Embryonic facial prominence (tissue), 1 donor: ENCODE measurements at regions not wholly inside any gene's neighbourhood (a gene's known extent, or its start where the extent isn't known, plus 50 kb on each side); places are given as distances from the start of the nearest gene placed in this dataset.
"Not testable (repeated sequence)": the region's sequence is repeated elsewhere in the genome, so short reads cannot be mapped to it uniquely, and the experiment has no call there.

Experiments used
- DNase-seq: peaks from one replicate; pipeline ENCODE4 v3.0.0-alpha.2; 2016; ENCODE audit errors: extremely low spot score

- no peak for DNase-seq
Observed at GRCh38 chr9:117938896-117939295, 234.7 kb downstream of the TLR4 start.

DNA sequence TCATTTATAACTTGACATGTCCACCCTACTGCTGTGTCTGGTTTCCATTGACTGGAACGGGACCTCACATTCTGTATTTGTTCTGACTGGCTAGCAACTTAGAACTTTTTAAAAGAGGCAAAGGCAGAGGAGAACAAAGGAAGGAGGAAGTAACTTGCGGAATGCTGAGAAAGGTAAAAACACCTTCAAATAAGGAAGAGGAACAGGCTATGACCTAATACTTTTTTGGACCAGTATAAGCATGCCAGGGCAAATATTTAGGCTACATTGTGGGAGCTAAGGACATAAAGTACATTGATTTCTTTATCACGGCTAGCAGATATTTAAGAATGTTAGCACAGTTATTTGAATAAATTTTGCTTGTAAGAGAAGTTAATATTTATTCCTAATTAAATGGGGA is 240.5 kb downstream of the TLR4 start:
- DNase-seq = not testable (repeated sequence)

DNA sequence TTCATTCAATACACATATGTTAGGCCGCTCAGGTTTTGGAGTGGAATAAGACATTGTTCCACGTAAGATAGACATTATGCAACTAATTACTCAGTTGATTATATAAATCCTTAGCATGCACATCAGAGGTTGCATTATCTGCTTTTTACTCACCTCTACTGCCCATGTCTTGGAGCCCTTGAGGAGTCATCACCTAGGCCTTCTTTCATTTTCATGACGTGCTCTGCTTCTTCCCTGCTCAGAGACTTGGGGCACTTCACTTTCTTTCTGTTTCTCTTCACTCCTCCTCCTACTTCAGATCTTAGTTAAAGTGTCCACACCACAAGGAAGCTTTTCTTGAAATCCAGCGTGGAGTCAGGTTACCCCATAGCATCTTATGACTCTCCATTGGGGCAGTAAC is 241.1 kb downstream of the TLR4 start:
- DNase-seq = no peak

- no peak for DNase-seq
Observed at GRCh38 chr9:117951127-117951526, 246.9 kb downstream of the TLR4 start.

DNA sequence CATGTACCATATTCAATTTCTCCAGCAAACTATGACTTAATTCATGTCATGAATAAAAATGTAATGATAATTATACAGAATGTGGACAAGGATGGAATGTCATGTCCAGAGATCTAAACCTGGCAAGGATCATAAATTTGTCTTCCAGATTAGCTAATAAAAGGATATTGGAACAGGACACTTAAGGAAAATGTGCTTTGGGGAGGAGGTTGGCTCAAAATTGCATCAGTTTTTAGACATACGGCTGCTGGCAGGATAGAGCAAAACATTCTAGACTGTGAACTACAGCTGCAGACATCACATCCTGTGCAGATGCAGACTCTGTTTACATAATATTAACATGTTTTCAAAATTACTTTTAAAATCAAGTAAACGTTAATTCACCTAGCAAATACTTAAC is 248.4 kb downstream of the TLR4 start:
- DNase-seq = no peak

DNA sequence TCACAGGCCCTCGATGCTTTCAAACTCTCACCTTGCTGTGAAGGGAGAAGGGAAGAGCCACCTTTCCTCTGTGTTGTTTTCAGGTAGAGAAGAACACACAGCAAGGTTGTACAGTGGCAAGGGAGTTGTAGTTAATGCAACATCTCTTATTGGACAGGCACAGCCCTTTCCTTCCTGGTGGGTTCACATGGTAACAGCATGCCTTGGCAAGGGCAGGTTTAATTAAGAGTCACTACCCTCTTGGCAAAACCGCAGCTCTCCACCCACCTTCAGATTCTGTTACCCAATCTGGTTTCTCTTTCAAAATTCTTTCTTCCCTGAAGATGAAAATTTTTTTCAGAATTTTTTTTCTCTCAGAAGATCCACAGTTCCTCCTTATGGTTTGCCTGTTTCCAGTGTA is 253.1 kb downstream of the TLR4 start:
- DNase-seq = no peak

GRCh38 chr9:117958726-117959125 is 254.5 kb downstream of the TLR4 start:
- no peak for DNase-seq

DNA sequence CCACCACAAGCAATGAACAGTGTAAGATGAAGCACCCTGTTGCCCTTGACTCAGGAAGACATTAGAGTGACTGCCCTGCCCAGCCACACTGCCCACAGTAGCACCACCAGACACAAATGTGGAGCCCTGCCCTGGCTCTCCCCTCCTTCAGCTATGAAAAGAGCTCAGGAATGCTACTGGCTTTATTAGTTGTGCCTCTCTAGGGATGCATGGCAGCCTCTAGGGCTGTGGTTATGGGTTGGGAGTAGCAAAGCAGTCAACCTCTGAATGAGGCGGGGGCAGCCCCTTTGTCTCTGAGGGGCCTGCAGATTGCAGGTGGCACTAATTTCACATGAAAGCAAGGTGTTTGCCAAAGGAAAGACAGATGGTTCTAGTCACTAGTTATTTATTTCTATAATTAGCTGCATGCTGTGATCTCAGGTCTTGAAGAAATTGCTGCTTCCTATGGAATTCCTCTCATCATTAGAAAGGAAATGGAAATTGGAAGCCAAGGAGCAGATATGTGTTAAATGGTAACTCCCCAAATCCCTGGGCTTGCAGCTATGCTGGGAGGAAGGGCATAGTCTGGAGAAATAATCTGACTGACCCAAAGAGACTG is 259.4 kb downstream of the TLR4 start:
- DNase-seq = no peak

- no peak for DNase-seq
Observed at GRCh38 chr9:117970276-117971050, 266.3 kb downstream of the TLR4 start.

- DNase-seq = no peak
Observed at GRCh38 chr9:117974108-117974507, 269.9 kb downstream of the TLR4 start.

DNA sequence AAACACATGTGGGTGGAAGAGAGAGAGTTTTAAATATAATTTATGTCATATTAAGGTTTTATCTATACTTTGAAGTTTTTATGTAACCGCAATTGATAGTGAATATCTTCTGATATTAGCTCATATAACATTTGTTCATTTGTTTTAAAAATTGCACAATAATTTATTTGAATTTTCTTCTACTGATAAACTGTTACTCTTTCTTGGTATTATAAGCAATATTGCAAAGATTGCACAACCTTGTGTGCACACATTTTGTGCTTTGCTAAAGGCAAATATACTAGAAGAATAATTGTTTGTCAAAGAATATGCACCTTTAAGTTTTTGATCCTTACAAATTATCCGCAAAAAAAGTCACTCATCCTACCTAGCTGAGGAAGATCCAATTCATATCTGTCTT is 275.7 kb downstream of the TLR4 start:
- DNase-seq = no peak

GRCh38 chr9:117987945-117988344 is 283.7 kb downstream of the TLR4 start:
- DNase-seq = no peak

DNA sequence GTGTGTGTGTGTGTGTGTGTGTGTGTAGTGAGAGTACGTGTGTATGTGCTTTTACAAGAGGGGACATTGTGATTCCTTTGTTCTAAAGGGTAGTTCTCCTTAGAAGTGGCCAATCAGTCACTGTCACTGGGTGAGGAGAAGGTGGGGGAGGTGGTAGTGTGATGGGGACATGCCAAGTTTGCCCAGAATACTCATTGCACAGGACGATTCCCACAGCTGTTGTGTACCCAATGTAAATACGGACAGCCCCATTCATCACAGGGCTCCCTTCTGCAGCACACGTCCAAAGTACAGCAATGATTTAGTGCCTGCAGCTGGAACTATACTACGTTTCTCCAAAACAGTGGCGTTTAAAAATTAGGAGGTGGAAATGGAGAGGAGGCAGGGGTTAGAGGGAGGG is 287.8 kb downstream of the TLR4 start:
- no peak for DNase-seq

DNA sequence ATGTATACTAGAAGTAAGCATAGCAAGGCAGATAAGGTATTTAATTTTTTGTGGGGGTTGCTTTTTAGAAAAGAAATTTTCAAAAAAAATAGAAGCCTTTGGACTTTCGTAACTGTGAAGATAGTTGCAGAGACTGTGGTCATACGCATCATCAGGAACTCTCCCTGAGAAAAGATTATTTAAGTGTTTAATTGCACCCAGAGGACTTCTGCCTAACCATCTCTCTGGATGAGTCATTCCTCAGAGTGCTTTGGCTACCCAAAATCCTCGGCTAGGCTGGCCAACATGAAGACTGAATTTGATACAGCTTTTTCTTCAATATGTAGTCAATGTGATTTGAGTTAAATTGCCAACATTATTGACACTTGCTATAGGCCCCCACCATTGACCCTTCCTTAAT is 296.4 kb downstream of the TLR4 start:
- DNase-seq = no peak

- DNase-seq = no peak
Observed at GRCh38 chr9:118003240-118003639, 299.0 kb downstream of the TLR4 start.

DNA sequence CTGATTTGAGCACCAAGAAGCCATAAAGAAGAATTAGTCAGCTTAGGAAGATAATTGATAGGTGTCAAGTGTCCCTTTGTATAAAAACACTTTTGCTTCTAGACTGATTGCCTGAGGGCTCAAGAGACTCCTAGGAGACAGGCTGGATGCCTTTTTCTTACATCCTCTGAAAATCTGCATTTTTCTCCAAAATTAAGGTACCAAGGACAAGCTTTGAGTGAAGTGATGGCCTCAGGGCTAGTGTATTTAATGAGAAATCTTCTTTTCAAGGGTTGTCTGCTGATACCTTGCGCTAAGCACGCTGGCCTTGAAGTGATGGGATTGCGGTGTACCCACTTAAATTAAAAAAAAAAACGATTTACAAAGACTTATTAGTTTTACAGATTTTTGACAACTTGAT is 304.0 kb downstream of the TLR4 start:
- DNase-seq = no peak

GRCh38 chr9:118009614-118010013 is 305.4 kb downstream of the TLR4 start:
- no peak for DNase-seq

DNA sequence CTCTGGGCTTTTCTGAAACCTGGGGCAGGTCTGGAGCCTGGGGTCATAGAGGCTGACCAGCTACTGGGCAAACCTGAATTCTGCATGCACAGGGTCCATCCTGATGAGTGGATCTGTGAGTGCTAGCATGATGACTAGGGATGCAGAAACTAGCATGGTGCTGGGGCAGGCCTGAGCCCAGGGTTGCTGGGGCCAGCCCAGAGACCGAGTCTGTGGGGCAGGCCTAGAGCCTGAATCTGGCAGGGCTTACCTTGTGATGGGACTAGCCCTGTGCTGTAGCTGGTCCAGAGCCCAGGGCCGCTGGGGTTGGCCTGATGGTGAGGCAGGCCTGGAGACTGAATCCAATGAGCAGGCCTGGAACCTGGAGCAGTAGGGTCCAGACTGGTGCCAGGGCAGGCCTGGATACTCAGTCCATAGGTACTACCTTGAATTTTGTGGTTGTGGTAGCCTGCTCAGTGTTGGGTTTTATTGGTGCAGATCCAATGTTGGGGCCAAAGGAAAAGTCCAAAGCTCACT is 313.5 kb downstream of the TLR4 start:
- no peak for DNase-seq

- DNase-seq = no peak
Observed at GRCh38 chr9:118023644-118024043, 319.4 kb downstream of the TLR4 start.

DNA sequence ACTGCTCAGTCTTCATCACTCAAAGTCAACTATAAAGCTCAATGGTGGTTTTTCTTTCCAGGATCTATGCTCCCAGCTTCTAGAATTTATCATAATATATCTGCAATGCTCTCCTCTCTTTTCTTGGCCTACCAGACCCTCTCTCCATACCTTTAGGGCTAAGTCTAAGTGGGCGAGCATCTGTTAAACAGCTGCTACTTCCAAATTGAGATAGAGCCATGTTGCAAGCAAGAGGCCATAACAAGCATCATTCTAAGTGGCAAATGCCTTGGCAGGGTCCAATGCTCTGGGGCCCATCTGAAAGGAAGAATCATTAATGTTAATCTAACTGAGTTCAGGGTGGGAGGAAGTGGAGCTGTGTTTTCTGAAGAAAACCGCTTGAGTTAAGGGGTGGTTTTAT is 324.0 kb downstream of the TLR4 start:
- DNase-seq = no peak

- DNase-seq = no peak
Observed at GRCh38 chr9:118029425-118029824, 325.2 kb downstream of the TLR4 start.

DNA sequence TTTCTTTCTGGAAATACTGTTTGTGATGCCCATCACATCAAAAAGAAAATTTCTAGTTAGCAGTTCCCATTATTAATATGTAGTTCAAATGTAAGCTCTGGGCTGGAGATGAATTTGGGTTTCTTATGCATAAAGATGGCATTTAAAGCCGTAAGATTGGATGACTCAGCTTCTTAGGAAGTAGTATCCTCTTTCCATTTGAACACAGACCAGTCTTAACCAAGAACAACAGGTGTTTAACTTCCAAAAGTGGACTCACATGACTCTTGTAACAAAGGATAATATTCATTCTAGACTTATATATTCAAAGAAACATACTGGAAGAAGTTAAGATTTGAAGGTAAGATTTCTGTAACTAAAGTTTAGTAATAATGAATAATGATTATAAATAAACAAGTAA is 330.5 kb downstream of the TLR4 start:
- no peak for DNase-seq

- no peak for DNase-seq
Observed at GRCh38 chr9:118038713-118039112, 334.5 kb downstream of the TLR4 start.

DNA sequence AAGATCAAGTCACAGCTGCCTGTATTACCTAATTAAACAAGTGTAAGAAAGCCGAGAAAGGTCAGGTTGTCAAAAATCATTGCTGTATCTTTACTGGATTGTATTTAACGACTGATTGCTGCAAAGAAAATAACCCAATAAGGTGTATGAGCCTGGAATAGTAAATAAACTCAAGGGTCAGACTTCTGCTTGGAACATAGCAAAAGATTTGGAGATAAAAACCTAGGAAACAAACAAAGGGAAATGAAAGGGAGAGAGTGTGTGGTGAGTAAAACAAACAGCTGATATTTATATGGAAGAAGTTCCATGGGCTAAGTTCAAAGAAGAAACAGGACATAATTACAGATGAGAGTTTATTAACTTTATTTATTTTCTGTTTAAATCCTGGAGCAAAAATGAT is 354.0 kb downstream of the TLR4 start:
- DNase-seq = no peak
